ENCODE measurements at regions not wholly inside any gene's neighbourhood (a gene's known extent, or its start where the extent isn't known, plus 50 kb on each side); places are given as distances from the start of the nearest gene placed in this dataset.

DNA sequence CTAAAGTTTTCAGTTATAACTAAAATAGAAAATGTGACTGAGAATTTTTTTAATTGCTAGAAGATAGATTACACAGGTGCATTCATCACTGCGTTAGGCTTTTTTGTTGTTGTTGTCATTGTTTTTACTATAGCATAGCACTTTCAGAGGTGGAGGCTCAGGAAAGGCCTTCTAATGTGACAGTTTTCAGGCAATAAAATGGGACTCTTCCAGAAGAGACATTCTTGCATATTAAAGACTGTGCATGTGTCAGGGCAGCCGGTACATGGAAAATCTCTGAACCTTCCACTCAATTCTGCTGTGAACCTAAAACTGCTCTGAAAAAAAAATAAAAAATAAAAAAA is 175.2 kb downstream of the METTL4 start:
- peaks cover 8% of the 10 kb centered on the region for H3K4me1 Mint-ChIP-seq
- no peaks in the 10 kb centered on the region for H3K27me3 Mint-ChIP-seq (ENCODE audit: low read depth)

GRCh38 chr18:2400701-2401196 is 170.6 kb downstream of the METTL4 start:
- Mint-ChIP-seq H3K36me3 (ENCODE audit: low read depth) (no peaks in the 10 kb centered on the region), H3K4me3 (no peak overlapping the region), H3K27ac (no peak overlapping the region), H3K27me3 (ENCODE audit: low read depth) (no peaks in the 10 kb centered on the region), H3K9me3 (peaks cover 3% of the 10 kb centered on the region), H3K4me1 (no peaks in the 10 kb centered on the region)
- no peak for TF ChIP-seq CTCF (IDR thresholded peaks at IDR 0.05; ENCODE audit: unreplicated experiment in 3 of 3)

More for the DNA sequence above, 175.2 kb downstream of the METTL4 start:
- H3K36me3 Mint-ChIP-seq (ENCODE audit: low read depth): no peaks in the 10 kb centered on the region
- H3K9me3 Mint-ChIP-seq: peaks cover 3% of the 10 kb centered on the region
- no peak for TF ChIP-seq CTCF (IDR thresholded peaks at IDR 0.05; ENCODE audit: unreplicated experiment in 3 of 3)
- peak overlapping the region in 1 of 3 experiments; percentile 32 for H3K27ac Mint-ChIP-seq
- no peak overlapping the region for H3K4me3 Mint-ChIP-seq

- no peak overlapping the region for H3K27ac Mint-ChIP-seq
Measured at GRCh38 chr18:2402084-2402483, 169.2 kb downstream of the METTL4 start.

GRCh38 chr18:2406544-2406943 is 164.8 kb downstream of the METTL4 start:
- no peak overlapping the region for H3K27ac Mint-ChIP-seq
- H3K9me3 Mint-ChIP-seq: no peaks in the 10 kb centered on the region
- no peaks in the 10 kb centered on the region for H3K4me1 Mint-ChIP-seq
- no peak overlapping the region for H3K4me3 Mint-ChIP-seq
- TF ChIP-seq CTCF (IDR thresholded peaks at IDR 0.05; ENCODE audit: unreplicated experiment in 3 of 3): no peak
- no peaks in the 10 kb centered on the region for H3K27me3 Mint-ChIP-seq (ENCODE audit: low read depth)
- H3K36me3 Mint-ChIP-seq (ENCODE audit: low read depth): no peaks in the 10 kb centered on the region

More at GRCh38 chr18:2402084-2402483, 169.2 kb downstream of the METTL4 start:
- no peaks in the 10 kb centered on the region for H3K4me1 Mint-ChIP-seq
- no peaks in the 10 kb centered on the region for H3K27me3 Mint-ChIP-seq (ENCODE audit: low read depth)
- peaks cover 3% of the 10 kb centered on the region for H3K9me3 Mint-ChIP-seq
- H3K4me3 Mint-ChIP-seq: no peak overlapping the region
- no peaks in the 10 kb centered on the region for H3K36me3 Mint-ChIP-seq (ENCODE audit: low read depth)
- no peak for TF ChIP-seq CTCF (IDR thresholded peaks at IDR 0.05; ENCODE audit: unreplicated experiment in 3 of 3)

DNA sequence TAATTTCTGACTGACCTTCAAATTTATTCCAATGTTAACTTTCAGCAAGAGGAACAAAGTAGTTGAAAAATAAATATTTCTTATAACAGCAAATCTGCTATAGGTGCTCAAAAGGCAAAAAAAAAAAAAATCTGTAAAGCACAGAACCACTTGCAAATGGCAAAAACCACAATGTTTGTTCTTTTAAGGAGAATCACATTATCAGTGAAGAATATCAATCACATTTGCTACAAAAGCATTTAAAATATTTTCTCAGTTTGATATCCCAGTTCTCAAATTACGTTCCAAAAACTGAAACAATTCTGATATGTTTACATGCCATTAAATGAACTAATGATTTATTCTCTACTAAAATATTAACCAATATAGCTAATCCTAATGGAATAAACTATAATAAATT is 163.3 kb downstream of the METTL4 start:
- TF ChIP-seq CTCF (IDR thresholded peaks at IDR 0.05; ENCODE audit: unreplicated experiment in 3 of 3): no peak
- Mint-ChIP-seq H3K36me3 (ENCODE audit: low read depth) (no peaks in the 10 kb centered on the region), H3K9me3 (no peaks in the 10 kb centered on the region)

DNA sequence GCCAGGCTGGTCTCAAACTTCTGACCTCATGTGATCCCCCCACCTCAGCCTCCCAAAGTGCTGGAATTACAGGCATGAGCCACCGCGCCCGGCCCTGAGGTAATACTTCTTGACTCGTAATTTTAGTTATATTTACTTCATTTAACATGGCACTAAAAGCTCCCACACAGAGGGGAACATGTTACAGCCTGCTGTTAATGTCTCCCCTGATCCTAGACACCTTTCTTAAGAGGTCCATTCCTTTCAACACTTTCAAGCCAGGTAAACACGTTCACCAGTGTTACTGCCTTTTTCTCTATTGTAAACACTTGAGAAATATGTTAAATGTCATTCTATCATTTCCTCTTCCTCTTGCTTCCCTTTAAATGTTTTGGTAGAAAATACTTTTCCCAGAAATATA is 161.4 kb downstream of the METTL4 start:
- Mint-ChIP-seq H3K4me1 (no peaks in the 10 kb centered on the region), H3K36me3 (ENCODE audit: low read depth) (no peaks in the 10 kb centered on the region), H3K4me3 (no peak overlapping the region), H3K9me3 (no peaks in the 10 kb centered on the region), H3K27me3 (ENCODE audit: low read depth) (no peaks in the 10 kb centered on the region), H3K27ac (peak overlapping the region in 2 of 3 experiments; percentile 18 to 84)
- no peak for TF ChIP-seq CTCF (IDR thresholded peaks at IDR 0.05; ENCODE audit: unreplicated experiment in 3 of 3)

More for the DNA sequence above, 163.3 kb downstream of the METTL4 start:
- Mint-ChIP-seq H3K4me3 (no peak overlapping the region), H3K4me1 (no peaks in the 10 kb centered on the region), H3K27me3 (ENCODE audit: low read depth) (no peaks in the 10 kb centered on the region), H3K27ac (no peak overlapping the region)

All from nephron (organoid).